Caco-2 (cell line): ENCODE measurements at regions not wholly inside any gene's neighbourhood (a gene's known extent, or its start where the extent isn't known, plus 50 kb on each side); places are given as distances from the start of the nearest gene placed in this dataset.
A peak's percentile ranks its signal among the peaks of the same experiment; 100 is the strongest.

Experiments used
- BruUV-seq: library from RNA; stranded (reverse); fragments of 400-500 nt; replicated peaks from 2 replicates; lab custom pipeline; 2021; lab: Mats Ljungman, UMichigan
- CTCF ChIA-PET: fragments of 300-600 bp; sonication (Branson Sonifier 250); formaldehyde crosslinking; loops from one replicate; lab custom pipeline; 2022; ENCODE audit warnings: antibody characterized with exemption; lab: Charles Lee
- POLR2A ChIA-PET: fragments of 300-600 bp; sonication (Branson Sonifier 250); formaldehyde crosslinking; loops from one replicate; lab custom pipeline; 2022; ENCODE audit warnings: antibody characterized with exemption; lab: Charles Lee
- DNase-seq, 2 experiments: peaks; one replicate each; pipeline versions ENCODE4 v3.0.0 to v3.0.0-alpha.2; 2020 to 2022
- H3K27me3 ChIP-seq: replicated peaks from 2 replicates; pipeline ENCODE4 v1.6.0; 2011; ENCODE audit warnings: low read length; ENCODE audit not compliant: control insufficient read depth, insufficient read depth
- H3K36me3 ChIP-seq: 2 replicates; pipeline ENCODE4 v1.5.1; 2011; ENCODE audit warnings: low read length; ENCODE audit not compliant: control insufficient read depth, insufficient read depth
- H3K4me1 ChIP-seq: fragments of 250-450 bp; sonication (Bioruptor Pico); 2 replicates; pipeline ENCODE4 v1.5.1; 2020; ENCODE audit warnings: mild to moderate bottlenecking
- H3K4me3 ChIP-seq: 2 replicates; pipeline ENCODE4 v1.5.1; 2011; ENCODE audit warnings: low read depth, mild to moderate bottlenecking, control low read depth, low read length
- H3K9me3 ChIP-seq: fragments of 250-450 bp; sonication (Bioruptor Pico); 2 replicates; pipeline ENCODE4 v1.5.1; 2020; ENCODE audit warnings: mild to moderate bottlenecking, moderate library complexity
- H3K27ac Mint-ChIP-seq: one replicate; pipeline ENCODE4 v1.8.0; 2022; ENCODE audit warnings: mixed read lengths; ENCODE audit not compliant: unreplicated experiment
- H3K27me3 Mint-ChIP-seq: one replicate; pipeline ENCODE4 v1.8.0; 2022; ENCODE audit warnings: mixed read lengths; ENCODE audit not compliant: insufficient read depth, unreplicated experiment
- H3K36me3 Mint-ChIP-seq: one replicate; pipeline ENCODE4 v1.8.0; 2022; ENCODE audit warnings: mild to moderate bottlenecking, mixed read lengths; ENCODE audit not compliant: insufficient read depth, unreplicated experiment
- H3K4me1 Mint-ChIP-seq: one replicate; pipeline ENCODE4 v1.8.0; 2022; ENCODE audit warnings: low read depth, mixed read lengths; ENCODE audit not compliant: unreplicated experiment
- H3K4me3 Mint-ChIP-seq: one replicate; pipeline ENCODE4 v1.8.0; 2022; ENCODE audit warnings: mild to moderate bottlenecking, moderate library complexity, mixed read lengths; ENCODE audit not compliant: unreplicated experiment
- H3K9me3 Mint-ChIP-seq: one replicate; pipeline ENCODE4 v1.8.0; 2022; ENCODE audit warnings: mixed read lengths; ENCODE audit not compliant: unreplicated experiment
- CTCF ChIP-seq, 2 experiments: fragments of 200-600 bp in 1 of 2; IDR thresholded peaks; 1 replicate in 1 of 2; 2 replicates in 1 of 2; pipeline versions ENCODE4 v1.5.1 to v1.8.0; 2011 to 2022; ENCODE audit warnings: antibody characterized with exemption in 1 of 2, control low read depth in 1 of 2, inconsistent platforms in 1 of 2, low read depth in 1 of 2, low read length in 1 of 2, mild to moderate bottlenecking in 1 of 2, moderate library complexity in 1 of 2; ENCODE audit not compliant: insufficient read depth in 1 of 2, severe bottlenecking in 1 of 2, unreplicated experiment in 1 of 2
- intact Hi-C: fragments of 100-400 bp; cut with micrococcal nuclease; formaldehyde crosslinking; loops from one replicate; pipeline ENCODE4 v1.10.0; 2022; ENCODE audit not compliant: unreplicated experiment

DNA sequence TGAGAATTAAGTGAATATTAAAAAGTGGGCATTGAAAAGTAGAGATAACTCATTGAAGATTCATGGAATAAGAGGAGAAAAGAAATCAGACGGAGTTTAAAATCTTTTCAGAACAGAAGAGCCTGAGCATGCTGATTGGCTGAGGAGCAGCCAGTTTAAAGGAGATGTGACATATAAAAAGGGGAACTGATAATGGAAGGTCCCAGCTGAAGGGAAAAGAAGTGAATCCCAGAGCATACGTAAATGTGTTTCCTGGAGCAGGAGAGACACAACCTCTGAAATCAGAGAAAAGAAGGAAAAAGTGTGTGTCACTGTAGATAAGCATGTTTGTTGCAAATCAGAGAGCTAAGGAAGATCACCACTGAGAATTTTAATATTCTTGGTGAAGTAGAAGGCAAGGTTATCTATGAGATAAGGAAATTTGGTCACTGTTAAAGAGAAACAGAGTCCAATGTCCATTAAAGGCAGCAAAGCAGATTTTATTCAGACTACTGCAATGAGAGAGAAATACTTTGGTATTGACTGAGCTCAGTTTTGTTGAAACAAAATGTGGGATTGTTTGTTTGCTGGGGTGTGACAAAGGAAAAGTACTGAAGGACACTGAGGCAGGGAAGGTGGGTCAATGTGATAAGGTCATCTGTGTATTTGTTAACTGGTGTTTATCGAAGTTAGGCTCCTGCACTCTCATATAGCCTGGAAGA lies 84.6 kb upstream of the WDR72 start:
- H3K9me3 ChIP-seq, result peaks cover 7% of the 10 kb centered on the region
- no peaks in the 10 kb centered on the region for H3K27me3 Mint-ChIP-seq
- H3K27me3 ChIP-seq, result no peaks in the 10 kb centered on the region
- BruUV-seq, result no TSS peak
- CTCF ChIA-PET, result interaction anchor here (1.0 to 2.3 kb wide), 6 partner anchors 9 to 48 kb away, joined by 3 to 19 read pairs (median 4); no protein-coding TSS in a partner anchor
- intact Hi-C loops, result loop anchor here (1.0 kb wide), 4 partner anchors 12 to 81 kb away; no protein-coding TSS in a partner anchor
- peak overlapping the region; percentile 86 for H3K27ac Mint-ChIP-seq
- H3K4me3 ChIP-seq, result no peak overlapping the region
- H3K4me3 Mint-ChIP-seq, result peak overlapping the region; percentile 43
- peaks cover 43% of the 10 kb centered on the region for H3K36me3 Mint-ChIP-seq
- no peaks in the 10 kb centered on the region for H3K9me3 Mint-ChIP-seq
- H3K4me1 ChIP-seq, result peaks cover 74% of the 10 kb centered on the region
- POLR2A ChIA-PET, result interaction anchor here (0.5 to 2.0 kb wide), 5 partner anchors 9 to 37 kb away, joined by 4 to 39 read pairs (median 9); no protein-coding TSS in a partner anchor
- no peaks in the 10 kb centered on the region for H3K36me3 ChIP-seq
- peak; percentile 83 to 84 for DNase-seq
- TF ChIP-seq CTCF (IDR thresholded peaks at IDR 0.05; ENCODE audit: insufficient read depth in 1 of 2, low read depth in 1 of 2, low read length in 1 of 2, severe bottlenecking in 1 of 2, unreplicated experiment in 1 of 2), result no peak
- H3K4me1 Mint-ChIP-seq, result peaks cover 47% of the 10 kb centered on the region

DNA sequence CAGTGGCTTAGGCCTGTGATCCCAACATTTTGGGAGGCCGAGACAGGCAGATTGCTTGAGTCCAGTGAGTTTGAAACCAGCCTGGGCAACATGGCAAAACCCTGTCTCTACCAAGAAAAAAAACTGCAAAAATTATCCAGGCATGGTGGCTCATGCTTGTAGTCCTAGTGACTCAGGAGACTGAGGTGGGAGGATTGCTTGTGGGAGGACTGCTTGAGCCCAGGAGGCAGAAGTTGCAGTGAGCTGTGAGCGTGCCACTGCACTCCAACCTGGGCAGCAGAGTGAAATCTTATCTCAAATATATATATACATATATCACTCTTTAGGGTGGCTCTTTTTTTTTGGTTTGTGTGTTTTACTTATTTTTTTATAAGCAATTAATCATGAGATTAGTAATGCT lies 83.7 kb upstream of the WDR72 start:
- intact Hi-C loops, result no loop called here
- POLR2A ChIA-PET, result no interaction called here
- H3K27me3 Mint-ChIP-seq, result no peaks in the 10 kb centered on the region
- no peaks in the 10 kb centered on the region for H3K9me3 Mint-ChIP-seq
- no peak for TF ChIP-seq CTCF (IDR thresholded peaks at IDR 0.05; ENCODE audit: insufficient read depth in 1 of 2, low read depth in 1 of 2, low read length in 1 of 2, severe bottlenecking in 1 of 2, unreplicated experiment in 1 of 2)
- peaks cover 47% of the 10 kb centered on the region for H3K4me1 Mint-ChIP-seq
- peak overlapping the region; percentile 86 for H3K27ac Mint-ChIP-seq
- Histone ChIP-seq H3K36me3 (no peaks in the 10 kb centered on the region), H3K4me1 (peaks cover 77% of the 10 kb centered on the region), H3K9me3 (peaks cover 7% of the 10 kb centered on the region), H3K27me3 (no peaks in the 10 kb centered on the region), H3K4me3 (no peak overlapping the region)
- DNase-seq, result no peak
- CTCF ChIA-PET, result interaction anchor here (1.7 to 2.3 kb wide), 2 partner anchors 11 to 35 kb away, joined by 3 to 19 read pairs; no protein-coding TSS in a partner anchor
- H3K4me3 Mint-ChIP-seq, result peak overlapping the region; percentile 43
- BruUV-seq, result no TSS peak
- H3K36me3 Mint-ChIP-seq, result peaks cover 43% of the 10 kb centered on the region

DNA sequence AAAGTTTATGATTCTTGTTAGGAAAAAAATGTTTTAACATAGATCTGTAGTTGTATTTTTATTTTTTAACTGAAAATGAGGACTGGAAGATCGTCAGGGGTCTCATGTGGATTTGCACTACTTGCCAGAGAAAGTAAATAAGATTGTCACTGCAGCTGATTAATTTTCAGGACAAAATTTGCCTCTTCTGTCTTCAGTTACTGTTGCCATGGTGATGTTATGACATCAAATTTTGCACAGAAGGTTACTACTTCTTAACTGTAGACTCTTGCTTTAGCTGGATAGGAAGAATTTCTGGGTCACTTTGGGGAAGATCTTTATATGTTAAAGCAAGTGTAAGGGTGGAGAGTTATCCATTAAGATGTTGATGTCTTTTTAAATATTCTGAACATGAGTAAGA lies 82.2 kb upstream of the WDR72 start:
- Mint-ChIP-seq H3K4me1 (peaks cover 48% of the 10 kb centered on the region), H3K27ac (peak overlapping the region; percentile 86), H3K4me3 (peak overlapping the region; percentile 43), H3K36me3 (peaks cover 28% of the 10 kb centered on the region), H3K9me3 (no peaks in the 10 kb centered on the region), H3K27me3 (no peaks in the 10 kb centered on the region)
- ChIA-PET CTCF (interaction anchor here (1.9 kb wide), 1 partner anchor 31 kb away, joined by 7 read pairs; no protein-coding TSS in a partner anchor), POLR2A (interaction anchor here (1.3 kb wide), 1 partner anchor 9 kb away, joined by 10 read pairs; no protein-coding TSS in a partner anchor)
- Histone ChIP-seq H3K27me3 (no peaks in the 10 kb centered on the region), H3K36me3 (no peaks in the 10 kb centered on the region; the same call in 1 of the 2 replicates), H3K4me3 (no peak overlapping the region), H3K9me3 (no peaks in the 10 kb centered on the region), H3K4me1 (peaks cover 81% of the 10 kb centered on the region)
- no peak for TF ChIP-seq CTCF (IDR thresholded peaks at IDR 0.05; ENCODE audit: insufficient read depth in 1 of 2, low read depth in 1 of 2, low read length in 1 of 2, severe bottlenecking in 1 of 2, unreplicated experiment in 1 of 2)
- no TSS peak for BruUV-seq
- no peak for DNase-seq
- intact Hi-C loops, result no loop called here
